CD4-positive, alpha-beta T cell (primary cell): ENCODE measurements at regions not wholly inside any gene's neighbourhood (a gene's known extent, or its start where the extent isn't known, plus 50 kb on each side); places are given as distances from the start of the nearest gene placed in this dataset.

ENCODE experiments used
- ATAC-seq: fragments of 200-7000 bp; cut with Tn5 transposase; one replicate; pipeline ENCODE4 v1.10.0; 2022; ENCODE audit warnings: mild to moderate bottlenecking; ENCODE audit not compliant: poor library complexity
- CTCF ChIA-PET: fragments of 350-600 bp; sonication (Branson Sonifier 250); formaldehyde crosslinking; loops from one replicate; lab custom pipeline; 2021; ENCODE audit warnings: antibody characterized with exemption, inconsistent platforms; lab: Charles Lee
- POLR2A ChIA-PET: fragments of 350-600 bp; sonication (Branson Sonifier 250); formaldehyde crosslinking; loops from one replicate; lab custom pipeline; 2021; ENCODE audit warnings: antibody characterized with exemption, inconsistent platforms; lab: Charles Lee
- DNase-seq, 14 experiments: peaks; one replicate each; pipeline ENCODE4 v3.0.0-alpha.2; 2013 to 2020; ENCODE audit warnings: mixed read lengths in 2 of 14
- H3K27ac ChIP-seq, 2 donors: one replicate each; pipeline versions ENCODE4 v1.5.1 to v1.7.0; 2013; ENCODE audit warnings: low read length in 2 of 2, low read depth in 1 of 2, mild to moderate bottlenecking in 1 of 2
- H3K27me3 ChIP-seq, 2 experiments: 1 replicate in 1 of 2; 2 replicates in 1 of 2; pipeline versions ENCODE4 v1.6.1 to v1.7.0; 2013; ENCODE audit warnings: low read length in 2 of 2, control low read depth in 1 of 2, mild to moderate bottlenecking in 1 of 2, moderate library complexity in 1 of 2; ENCODE audit not compliant: insufficient read depth in 2 of 2, control insufficient read depth in 1 of 2
- H3K36me3 ChIP-seq: one replicate; pipeline ENCODE4 v1.6.1; 2013; ENCODE audit warnings: low read length, control low read depth; ENCODE audit not compliant: insufficient read depth
- H3K4me1 ChIP-seq: one replicate; pipeline ENCODE4 v1.6.1; 2013; ENCODE audit warnings: low read length, control low read depth; ENCODE audit not compliant: insufficient read depth
- H3K4me3 ChIP-seq: one replicate; pipeline ENCODE4 v1.5.1; 2013; ENCODE audit warnings: mild to moderate bottlenecking, low read length, moderate library complexity
- H3K9me3 ChIP-seq, 2 experiments: 1 replicate in 1 of 2; 2 replicates in 1 of 2; pipeline versions ENCODE4 v1.6.1 to v1.7.0; 2013; ENCODE audit warnings: low read length in 2 of 2, mild to moderate bottlenecking in 2 of 2, control low read depth in 1 of 2, moderate library complexity in 1 of 2; ENCODE audit not compliant: control insufficient read depth in 1 of 2, insufficient read depth in 1 of 2
- H3K27ac Mint-ChIP-seq: one replicate; pipeline ENCODE4 v1.8.0; 2020; ENCODE audit warnings: mixed read lengths
- H3K27me3 Mint-ChIP-seq: one replicate; pipeline ENCODE4 v1.8.0; 2021; ENCODE audit warnings: mixed read lengths
- H3K36me3 Mint-ChIP-seq: one replicate; pipeline ENCODE4 v1.8.0; 2021; ENCODE audit warnings: low read depth, mixed read lengths
- H3K4me1 Mint-ChIP-seq: one replicate; pipeline ENCODE4 v1.8.0; 2021; ENCODE audit warnings: low read depth, mixed read lengths
- H3K4me3 Mint-ChIP-seq: one replicate; pipeline ENCODE4 v1.8.0; 2020; ENCODE audit warnings: mild to moderate bottlenecking, mixed read lengths
- H3K9me3 Mint-ChIP-seq: one replicate; pipeline ENCODE4 v1.8.0; 2020; ENCODE audit warnings: mixed read lengths
- intact Hi-C, 2 experiments: fragments of 100-400 bp; cut with DNase I in 1 of 2; cut with micrococcal nuclease in 1 of 2; formaldehyde crosslinking; loops; one replicate each; pipeline versions ENCODE4 v1.15.1 to v1.9.0; 2023 to 2025; cut with DNase I, micrococcal nuclease
- TF ChIP-seq, protein P1 (sequence below): fragments of 200-600 bp; IDR thresholded peaks from one replicate; pipeline ENCODE4 v1.8.0; 2022; ENCODE audit warnings: antibody characterized with exemption, mild to moderate bottlenecking

DNA sequence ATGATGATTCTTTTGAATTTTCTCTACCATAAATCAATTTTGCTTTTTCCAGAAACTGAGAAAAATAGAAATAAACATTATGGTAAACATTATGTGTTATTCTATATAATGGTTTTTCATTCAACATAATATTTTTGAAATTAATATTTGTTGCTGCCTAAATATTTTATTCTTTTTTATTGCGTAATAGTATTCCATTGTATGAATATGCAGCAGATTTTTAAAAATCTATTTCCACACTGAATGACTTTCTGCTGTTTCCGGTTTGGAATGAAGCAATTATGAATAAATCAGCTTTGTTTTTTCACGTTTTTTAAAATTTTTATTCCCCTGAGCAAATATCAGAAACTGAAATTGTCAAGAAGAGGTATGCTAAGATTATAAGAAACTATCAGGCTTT, 335.2 kb upstream of the KCND2 start:
- no peaks in the 10 kb centered on the region for H3K27me3 ChIP-seq
- Mint-ChIP-seq H3K27me3 (no peaks in the 10 kb centered on the region), H3K9me3 (peaks cover 3% of the 10 kb centered on the region), H3K27ac (no peak overlapping the region), H3K4me1 (no peaks in the 10 kb centered on the region), H3K4me3 (no peak overlapping the region), H3K36me3 (no peaks in the 10 kb centered on the region)
- intact Hi-C loops = no loop called here
- no peak for ATAC-seq
- H3K4me3 ChIP-seq = no peak overlapping the region
- no peak for DNase-seq
- no peaks in the 10 kb centered on the region for H3K9me3 ChIP-seq
- ChIA-PET POLR2A (no interaction called here), CTCF (no interaction called here)
- no peaks in the 10 kb centered on the region for H3K4me1 ChIP-seq
- no peaks in the 10 kb centered on the region for H3K36me3 ChIP-seq
- TF ChIP-seq, protein P1, sequence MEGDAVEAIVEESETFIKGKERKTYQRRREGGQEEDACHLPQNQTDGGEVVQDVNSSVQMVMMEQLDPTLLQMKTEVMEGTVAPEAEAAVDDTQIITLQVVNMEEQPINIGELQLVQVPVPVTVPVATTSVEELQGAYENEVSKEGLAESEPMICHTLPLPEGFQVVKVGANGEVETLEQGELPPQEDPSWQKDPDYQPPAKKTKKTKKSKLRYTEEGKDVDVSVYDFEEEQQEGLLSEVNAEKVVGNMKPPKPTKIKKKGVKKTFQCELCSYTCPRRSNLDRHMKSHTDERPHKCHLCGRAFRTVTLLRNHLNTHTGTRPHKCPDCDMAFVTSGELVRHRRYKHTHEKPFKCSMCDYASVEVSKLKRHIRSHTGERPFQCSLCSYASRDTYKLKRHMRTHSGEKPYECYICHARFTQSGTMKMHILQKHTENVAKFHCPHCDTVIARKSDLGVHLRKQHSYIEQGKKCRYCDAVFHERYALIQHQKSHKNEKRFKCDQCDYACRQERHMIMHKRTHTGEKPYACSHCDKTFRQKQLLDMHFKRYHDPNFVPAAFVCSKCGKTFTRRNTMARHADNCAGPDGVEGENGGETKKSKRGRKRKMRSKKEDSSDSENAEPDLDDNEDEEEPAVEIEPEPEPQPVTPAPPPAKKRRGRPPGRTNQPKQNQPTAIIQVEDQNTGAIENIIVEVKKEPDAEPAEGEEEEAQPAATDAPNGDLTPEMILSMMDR = no peak
- no peak overlapping the region for H3K27ac ChIP-seq

DNA sequence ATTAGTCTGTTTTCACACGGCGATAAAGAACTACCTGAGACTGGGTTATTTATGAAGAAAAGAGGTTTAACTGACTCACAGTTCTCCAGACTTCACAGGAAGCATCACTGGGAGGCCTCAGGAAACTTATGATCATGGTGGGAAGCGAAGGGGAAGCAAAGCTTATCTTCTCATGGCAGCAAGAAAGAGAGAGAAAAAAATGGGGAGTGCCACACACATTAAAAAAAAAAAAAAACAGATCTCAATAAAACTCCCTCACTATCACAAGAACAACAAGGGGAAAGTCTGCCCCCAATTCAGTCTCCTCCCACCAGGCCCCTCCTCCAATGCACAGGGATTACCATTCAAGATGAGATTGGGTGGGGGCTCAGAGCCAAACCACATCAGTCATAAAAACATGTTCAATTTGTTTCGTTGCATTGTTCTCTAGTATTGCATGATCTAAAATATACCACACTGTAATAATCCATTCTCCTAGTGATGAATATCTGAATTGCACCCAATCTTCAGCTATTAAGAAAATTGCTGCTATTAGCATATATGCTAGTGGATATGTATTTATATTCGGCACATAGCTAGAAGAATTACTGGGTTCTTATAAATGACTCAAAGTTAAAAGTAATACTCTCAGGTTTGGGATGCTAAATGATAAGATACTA, 328.9 kb upstream of the KCND2 start:
- Histone ChIP-seq H3K9me3 (no peaks in the 10 kb centered on the region), H3K27ac (no peak overlapping the region), H3K27me3 (no peaks in the 10 kb centered on the region), H3K4me1 (no peaks in the 10 kb centered on the region), H3K36me3 (no peaks in the 10 kb centered on the region), H3K4me3 (no peak overlapping the region)
- H3K4me1 Mint-ChIP-seq = no peaks in the 10 kb centered on the region
- POLR2A ChIA-PET = no interaction called here
- ATAC-seq = no peak
- H3K36me3 Mint-ChIP-seq = no peaks in the 10 kb centered on the region
- no peak overlapping the region for H3K4me3 Mint-ChIP-seq
- intact Hi-C loops = no loop called here
- H3K9me3 Mint-ChIP-seq = peaks cover 3% of the 10 kb centered on the region
- no peak overlapping the region for H3K27ac Mint-ChIP-seq
- no peak for DNase-seq
- CTCF ChIA-PET = no interaction called here
- no peaks in the 10 kb centered on the region for H3K27me3 Mint-ChIP-seq
- TF ChIP-seq, protein P1 = no peak

DNA sequence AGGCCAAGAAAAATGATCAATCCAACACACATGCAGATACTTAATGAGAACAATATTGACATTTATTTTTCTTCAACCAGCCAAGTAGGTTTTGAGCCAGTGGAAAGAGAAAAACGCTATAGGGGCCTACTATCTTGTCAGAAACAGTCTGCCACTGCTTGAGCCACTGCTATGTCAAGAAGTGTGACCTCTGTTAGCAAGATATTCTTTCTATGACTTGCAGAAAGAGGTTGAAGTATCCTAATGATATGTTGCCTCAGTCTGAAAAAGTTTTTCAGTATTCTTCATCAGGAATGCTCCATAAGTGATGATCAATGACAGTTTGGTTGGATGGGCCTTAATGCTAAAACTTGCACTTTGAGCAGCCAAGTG, 328.4 kb upstream of the KCND2 start:
- H3K27ac ChIP-seq = no peak overlapping the region
- DNase-seq (no peak), ATAC-seq (no peak)
- no peaks in the 10 kb centered on the region for H3K9me3 ChIP-seq
- Mint-ChIP-seq H3K4me1 (no peaks in the 10 kb centered on the region), H3K4me3 (no peak overlapping the region), H3K27ac (no peak overlapping the region), H3K36me3 (no peaks in the 10 kb centered on the region), H3K27me3 (no peaks in the 10 kb centered on the region), H3K9me3 (peaks cover 3% of the 10 kb centered on the region)
- TF ChIP-seq, protein P1 = no peak
- H3K4me1 ChIP-seq = no peaks in the 10 kb centered on the region
- ChIA-PET CTCF (no interaction called here), POLR2A (no interaction called here)
- intact Hi-C loops = no loop called here
- H3K36me3 ChIP-seq = no peaks in the 10 kb centered on the region
- no peak overlapping the region for H3K4me3 ChIP-seq
- no peaks in the 10 kb centered on the region for H3K27me3 ChIP-seq
